GM11168 (cell line): ENCODE measurements at regions not wholly inside any gene's neighbourhood (a gene's known extent, or its start where the extent isn't known, plus 50 kb on each side); places are given as distances from the start of the nearest gene placed in this dataset.

Source experiments
- in situ Hi-C: fragments of 300-500 bp; cut with MboI; formaldehyde crosslinking; loops from one replicate; pipeline ENCODE4 v1.12.0; 2022; ENCODE audit warnings: low sequenced_read_pairs; ENCODE audit not compliant: unreplicated experiment

DNA sequence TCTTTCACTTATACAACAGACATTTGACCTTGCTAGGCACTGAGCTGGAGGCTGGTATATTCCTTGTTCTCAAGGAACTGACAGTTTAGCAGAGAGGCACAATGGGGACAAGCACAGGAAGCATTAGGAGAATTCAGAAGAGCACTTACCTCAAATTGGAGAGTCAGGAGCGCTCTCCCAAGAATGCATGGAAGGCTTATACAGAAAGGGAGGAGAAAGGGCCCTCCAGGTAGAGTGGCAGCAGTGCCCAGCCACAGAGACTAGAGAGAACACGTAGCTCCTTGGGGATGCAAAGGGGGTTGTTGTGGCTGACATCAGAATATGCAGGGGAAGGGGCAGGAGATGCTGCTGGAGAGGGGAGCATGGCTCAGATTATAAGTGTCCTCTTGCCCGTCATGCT lies 78.2 kb upstream of the MKLN1 start:
- in situ Hi-C loops, result no loop called here

DNA sequence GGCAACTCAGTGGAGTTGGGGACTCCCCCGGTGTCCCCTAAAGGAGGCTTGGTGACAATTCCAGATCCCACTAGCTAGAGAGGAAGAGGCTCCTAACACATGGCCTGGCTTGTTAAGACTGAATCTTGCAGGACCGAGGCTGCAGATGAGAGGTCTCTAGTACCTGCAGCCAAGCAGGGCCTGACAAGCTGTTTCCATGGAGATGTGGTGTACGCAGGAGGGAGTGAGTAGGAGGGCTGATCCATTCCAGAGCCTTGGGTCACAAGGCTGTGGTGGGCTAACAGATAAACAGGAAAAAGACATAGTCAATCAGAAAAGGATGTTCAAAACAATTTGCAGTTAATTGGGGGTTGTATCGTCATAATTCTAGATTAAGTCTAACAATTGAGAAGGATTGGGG lies 77.3 kb upstream of the MKLN1 start:
- in situ Hi-C loops, result no loop called here

DNA sequence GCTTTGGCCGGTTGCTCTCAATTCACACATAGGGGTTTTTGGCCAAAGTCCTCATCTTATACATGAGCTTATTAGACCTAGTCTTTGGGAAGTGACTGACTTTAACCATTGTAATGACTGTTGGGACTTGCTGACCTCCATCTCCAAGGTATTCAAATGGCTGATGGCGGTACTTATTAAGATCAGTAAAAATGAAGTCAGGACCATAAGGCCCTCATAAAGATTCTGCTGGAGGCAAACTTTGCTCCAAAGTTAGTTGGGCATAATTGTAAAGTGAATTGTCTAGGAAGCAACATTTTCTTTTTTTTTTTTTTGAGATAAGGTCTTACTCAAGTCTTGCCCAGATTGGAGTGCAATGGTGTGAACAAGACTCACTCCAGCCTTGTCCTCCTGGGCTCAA lies 76.3 kb upstream of the MKLN1 start:
- in situ Hi-C loops, result no loop called here

DNA sequence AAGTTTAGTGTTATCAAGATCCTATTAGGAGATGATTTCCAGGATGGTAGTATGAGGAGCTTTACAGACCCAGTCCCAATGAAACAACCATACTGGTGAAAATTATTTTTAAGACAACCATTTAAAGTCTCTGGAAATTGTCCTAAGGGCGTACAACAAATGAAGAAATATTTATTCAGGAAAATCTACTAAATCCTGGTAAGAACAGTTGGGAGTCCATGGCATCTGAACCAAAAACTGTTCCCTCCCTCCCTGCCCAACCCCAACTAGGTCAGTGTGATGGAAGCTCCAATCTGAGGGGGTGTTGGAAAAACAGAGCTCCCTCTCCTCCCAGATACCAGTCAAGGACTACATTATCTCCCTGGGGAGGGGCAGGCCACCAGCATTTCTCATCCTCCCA lies 74.7 kb upstream of the MKLN1 start:
- in situ Hi-C loops, result no loop called here

DNA sequence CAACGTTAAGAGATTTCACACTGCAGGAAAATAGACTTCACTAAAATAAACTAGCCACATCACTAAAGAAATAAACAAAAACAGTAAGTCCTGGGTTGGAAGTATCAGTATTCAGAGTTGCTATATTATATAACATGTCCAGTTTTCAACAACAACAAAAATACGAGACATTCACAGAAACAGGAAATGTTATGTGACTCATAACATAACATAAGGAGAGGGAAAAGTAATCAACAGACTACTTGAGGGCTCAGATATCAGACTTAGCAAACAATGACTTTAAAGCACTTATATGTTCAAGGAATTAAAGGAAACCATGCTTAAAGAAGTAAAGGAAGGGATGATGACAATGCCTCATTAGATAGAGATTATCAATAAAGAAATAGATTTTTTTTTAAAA lies 73.5 kb upstream of the MKLN1 start:
- in situ Hi-C loops, result no loop called here

DNA sequence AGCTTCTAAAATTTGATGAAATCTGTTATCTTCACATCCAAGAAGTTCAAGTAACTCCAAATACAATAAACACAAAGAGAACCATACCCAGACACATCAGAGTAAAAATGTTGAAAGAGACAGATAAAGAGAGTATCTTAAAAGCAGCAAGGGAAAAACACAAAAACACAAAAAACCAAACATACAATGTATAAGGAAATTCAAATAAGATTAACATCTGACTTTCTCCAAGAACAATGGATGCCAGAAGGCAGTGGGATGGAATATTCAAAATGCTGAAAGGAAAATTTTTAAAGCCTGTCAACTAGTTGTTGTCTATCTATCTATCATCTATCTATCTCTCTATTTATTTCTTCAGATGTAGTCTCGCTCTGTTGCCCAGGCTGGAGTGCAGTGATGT lies 72.4 kb upstream of the MKLN1 start:
- in situ Hi-C loops, result no loop called here

DNA sequence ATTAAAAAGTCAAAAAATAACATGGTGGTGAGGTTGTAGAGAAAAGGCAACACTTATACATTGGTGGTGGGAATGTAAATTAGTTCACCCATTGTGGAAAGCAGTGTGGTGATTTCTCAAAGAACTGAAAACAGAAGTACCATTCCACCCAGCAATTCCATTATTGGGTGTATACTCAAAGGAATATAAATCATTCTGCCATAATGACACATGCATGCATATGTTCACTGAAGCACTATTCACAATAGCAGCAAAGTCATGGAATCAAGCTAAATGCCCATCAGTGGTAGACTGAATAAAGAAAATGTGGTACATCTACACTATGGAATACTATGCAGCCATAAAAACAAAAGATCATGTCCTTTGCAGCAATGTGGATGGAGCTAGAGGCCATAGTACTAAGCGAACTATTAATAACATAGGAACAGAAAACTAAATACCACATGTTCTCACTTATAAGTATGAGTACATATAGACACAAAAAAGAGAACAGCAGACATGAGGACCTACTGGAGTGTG lies 66.1 kb upstream of the MKLN1 start:
- in situ Hi-C loops, result no loop called here

DNA sequence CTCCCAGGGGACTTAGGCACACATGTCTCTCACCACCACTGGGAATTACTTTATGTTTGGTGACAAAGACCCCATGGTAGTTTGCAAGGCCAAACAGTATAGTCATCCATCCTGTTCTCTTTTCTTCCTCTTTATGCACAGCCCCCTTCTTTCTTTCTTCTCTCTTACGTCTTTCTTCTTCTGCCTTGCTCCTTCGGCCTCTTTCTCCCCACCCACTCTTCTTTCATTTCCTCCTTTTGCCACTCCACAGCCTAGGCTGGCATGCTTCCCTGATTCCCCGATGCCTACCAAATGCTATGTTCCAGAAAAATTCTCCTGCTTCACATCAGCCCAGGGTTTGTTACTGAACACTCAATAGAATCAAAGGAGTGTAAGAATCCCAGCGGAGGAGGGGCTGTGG lies 62.4 kb upstream of the MKLN1 start:
- in situ Hi-C loops, result no loop called here

DNA sequence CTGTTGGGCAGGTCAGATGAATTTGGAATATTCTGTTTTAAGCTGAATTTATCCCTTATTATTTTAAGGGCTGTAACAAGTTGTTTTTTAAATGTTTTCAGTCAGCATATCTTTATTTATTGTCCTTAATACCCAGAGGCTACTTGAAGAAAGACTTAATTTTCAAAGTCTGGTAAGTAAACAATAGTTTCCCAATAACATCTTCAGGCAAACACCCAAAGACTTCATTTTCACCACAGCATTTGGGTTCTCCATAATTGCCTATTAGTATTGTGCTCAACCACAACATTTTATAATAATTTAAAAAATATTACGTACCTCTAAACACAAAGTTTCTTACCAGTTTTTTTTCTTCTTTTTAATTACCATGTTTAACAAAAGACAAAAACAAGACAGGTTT lies 60.0 kb upstream of the MKLN1 start:
- in situ Hi-C loops, result no loop called here

DNA sequence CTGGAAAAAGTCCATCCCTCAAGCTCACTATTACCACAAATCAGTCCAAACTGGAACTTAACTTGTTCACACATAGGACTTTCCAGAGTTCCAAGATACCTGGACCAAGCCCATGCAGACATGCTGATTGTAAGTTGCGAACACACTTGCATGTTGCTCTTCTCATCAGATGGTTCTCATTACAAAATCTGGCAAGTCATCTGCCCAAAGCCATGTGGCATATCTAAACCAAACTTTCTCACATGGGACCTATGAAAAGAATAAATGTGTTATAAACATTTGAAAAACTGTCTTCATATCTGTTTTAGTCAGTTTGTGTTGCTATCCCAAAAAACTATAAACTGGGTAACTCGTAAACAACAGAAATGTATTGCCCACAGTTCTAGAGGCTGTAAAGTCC lies 58.8 kb upstream of the MKLN1 start:
- in situ Hi-C loops, result no loop called here

DNA sequence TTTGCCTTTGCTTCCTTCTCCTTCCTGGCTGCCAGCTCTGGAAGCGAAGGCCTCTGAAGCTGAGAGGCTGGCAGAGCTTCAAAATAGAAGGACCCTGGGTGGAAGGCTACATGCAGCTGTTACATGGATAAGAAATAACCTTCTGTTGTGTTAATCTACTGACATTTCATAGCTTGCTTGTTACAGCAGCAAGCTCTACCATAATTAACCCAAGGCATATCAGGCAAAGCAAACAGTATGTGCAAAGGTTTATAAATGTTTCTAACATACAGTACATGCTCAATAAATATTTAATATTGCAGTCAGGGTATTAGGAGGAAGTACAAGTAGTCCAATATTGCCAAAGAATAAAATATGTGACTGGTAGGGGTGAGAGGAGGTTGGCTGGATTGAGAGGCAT lies 55.6 kb upstream of the MKLN1 start:
- in situ Hi-C loops, result no loop called here

DNA sequence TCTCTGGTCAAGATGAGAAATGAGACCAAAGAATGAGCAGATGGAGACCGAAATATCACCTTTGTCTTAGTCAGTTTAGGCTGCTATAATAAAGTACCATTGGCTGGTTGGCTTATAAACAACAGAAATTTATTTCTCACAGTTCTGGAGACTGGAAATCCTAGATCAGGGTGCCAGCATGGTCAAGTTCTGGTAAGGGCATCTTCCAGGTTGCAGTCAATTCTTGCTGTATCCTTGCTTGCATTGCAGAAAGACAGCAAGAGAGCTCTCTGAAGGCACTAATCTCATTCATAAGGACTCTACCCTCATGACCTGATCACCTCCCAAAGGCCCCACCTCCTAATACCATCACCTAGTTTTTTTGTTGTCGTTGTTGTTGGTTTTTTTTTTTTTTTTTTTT lies 52.7 kb upstream of the MKLN1 start:
- in situ Hi-C loops, result no loop called here

DNA sequence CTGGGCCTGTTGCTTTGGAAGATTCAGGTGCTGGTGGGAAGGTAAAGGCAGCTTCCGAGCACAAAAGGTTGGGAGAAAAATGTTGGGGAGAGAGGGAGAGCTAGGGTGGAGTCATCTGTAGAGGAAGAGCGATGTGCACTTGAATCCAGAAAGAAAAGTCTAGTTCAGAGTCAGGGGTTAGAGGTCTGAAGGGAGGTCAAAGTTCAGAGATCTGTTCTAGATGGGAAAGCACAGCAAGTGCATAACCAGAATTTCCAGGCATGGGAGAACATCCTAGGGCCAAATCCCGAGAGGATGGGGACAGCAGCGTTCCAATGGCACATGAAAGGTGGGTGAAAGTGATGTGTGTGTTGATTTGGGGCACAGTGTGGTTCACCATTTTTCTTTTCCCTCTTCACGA lies 51.5 kb upstream of the MKLN1 start:
- in situ Hi-C loops, result no loop called here

DNA sequence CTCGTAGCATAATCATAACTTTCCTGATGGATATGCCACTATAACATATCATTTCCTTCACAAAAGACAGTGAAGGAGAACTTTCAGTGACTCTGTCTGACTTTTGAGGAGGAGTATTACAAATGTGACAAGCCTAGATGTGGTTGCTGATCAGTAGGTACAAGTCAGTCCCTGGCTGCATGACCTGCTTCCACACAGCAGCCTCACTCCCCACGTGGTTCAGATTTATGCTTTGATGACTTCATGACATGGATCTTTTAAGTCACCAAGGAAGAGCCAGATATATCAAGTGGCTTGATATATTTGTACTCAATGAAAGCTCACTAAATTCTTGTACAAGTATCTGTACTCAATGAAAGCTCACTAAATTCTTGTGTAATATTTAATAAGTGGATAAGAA lies 50.9 kb upstream of the MKLN1 start:
- in situ Hi-C loops, result no loop called here
